Cardiac muscle cell (in vitro differentiated cells and primary cell): ENCODE measurements at regions not wholly inside any gene's neighbourhood (a gene's known extent, or its start where the extent isn't known, plus 50 kb on each side); places are given as distances from the start of the nearest gene placed in this dataset.
"Not testable (repeated sequence)": the region's sequence is repeated elsewhere in the genome, so short reads cannot be mapped to it uniquely, and the experiment has no call there.

Experiments
- DNase-seq, 2 donors: peaks; one replicate each; pipeline versions ENCODE4 v3.0.0 to v3.0.0-alpha.2; 2010 to 2017; ENCODE audit warnings: low read depth in 1 of 2, low spot score in 1 of 2
- H3K27ac ChIP-seq: fragments of 200-600 bp; sonication (generic); 2 replicates; pipeline ENCODE4 v1.5.1; 2016
- H3K27me3 ChIP-seq: fragments of 200-600 bp; sonication (generic); 2 replicates; pipeline ENCODE4 v1.6.0; 2016; ENCODE audit warnings: control low read depth
- H3K36me3 ChIP-seq: fragments of 200-600 bp; sonication (generic); 2 replicates; pipeline ENCODE4 v1.5.1; 2016; ENCODE audit warnings: control low read depth
- H3K4me1 ChIP-seq: fragments of 200-600 bp; sonication (generic); 2 replicates; pipeline ENCODE4 v1.8.1; 2017; ENCODE audit warnings: low read depth, mild to moderate bottlenecking, mixed run types
- H3K4me3 ChIP-seq: fragments of 200-600 bp; sonication (generic); 2 replicates; pipeline ENCODE4 v1.5.1; 2016; ENCODE audit warnings: mild to moderate bottlenecking
- H3K9me3 ChIP-seq: fragments of 200-600 bp; sonication (generic); 2 replicates; pipeline ENCODE4 v1.5.1; 2017; ENCODE audit warnings: low read depth, mild to moderate bottlenecking, control low read depth
- CTCF ChIP-seq: IDR thresholded peaks from 2 replicates; pipeline ENCODE4 v1.5.1; 2012; ENCODE audit warnings: low read depth, mild to moderate bottlenecking, low read length

DNA sequence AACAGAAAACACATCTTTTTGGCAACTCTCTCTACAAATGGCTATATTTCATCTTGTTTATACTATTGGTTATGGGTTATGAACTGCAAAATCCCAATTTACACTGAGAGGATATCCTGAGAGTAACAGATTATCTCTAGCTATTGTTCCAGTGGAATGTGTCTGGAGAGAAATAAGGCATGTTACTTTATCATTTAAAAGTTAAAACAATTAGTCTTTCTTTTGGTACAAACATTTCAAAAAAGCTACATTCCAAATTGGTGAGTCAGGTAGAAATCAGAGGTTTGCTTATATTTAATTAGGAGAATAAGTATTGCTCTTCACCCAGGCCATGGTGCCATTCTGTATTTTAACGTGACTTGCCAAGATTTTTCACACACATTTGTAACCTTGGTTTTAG, 411.6 kb downstream of the CCER1 start:
- Histone ChIP-seq H3K27ac (no peak overlapping the region), H3K36me3 (no peaks in the 10 kb centered on the region), H3K9me3 (no peaks in the 10 kb centered on the region), H3K4me1 (no peaks in the 10 kb centered on the region), H3K4me3 (no peak overlapping the region), H3K27me3 (no peaks in the 10 kb centered on the region)
- no peak for TF ChIP-seq CTCF
- DNase-seq: peak in 1 of 2 donors; percentile 61

DNA sequence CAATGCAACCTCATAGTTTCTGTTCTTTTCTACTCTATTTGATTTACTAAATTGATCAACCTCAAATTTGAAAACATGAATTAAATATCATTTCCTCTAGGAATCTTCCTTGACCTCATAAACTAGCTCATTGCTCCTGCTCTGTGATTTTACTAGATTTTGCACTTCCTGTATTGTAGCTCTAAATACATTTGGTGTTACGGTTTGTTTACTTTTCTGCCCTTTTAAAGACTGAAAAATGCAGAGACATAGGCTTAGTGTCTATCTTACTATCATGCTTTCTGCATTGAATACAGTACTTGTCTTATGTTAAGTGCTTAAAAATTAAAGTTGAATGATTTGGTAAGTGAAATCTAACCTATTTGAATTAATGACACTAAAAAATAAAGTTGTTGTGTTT, 412.1 kb downstream of the CCER1 start:
- H3K36me3 ChIP-seq, H3K4me3 ChIP-seq, H3K4me1 ChIP-seq, H3K27ac ChIP-seq, H3K27me3 ChIP-seq, DNase-seq, H3K9me3 ChIP-seq: not testable (repeated sequence)

GRCh38 chr12:90533828-90534227, 421.1 kb downstream of the CCER1 start:
- H3K9me3 ChIP-seq, H3K4me3 ChIP-seq, H3K27me3 ChIP-seq, H3K4me1 ChIP-seq, H3K27ac ChIP-seq, H3K36me3 ChIP-seq, DNase-seq: not testable (repeated sequence)

- TF ChIP-seq CTCF: no peak
- H3K27ac ChIP-seq: no peak overlapping the region
- no peak for DNase-seq
- no peaks in the 10 kb centered on the region for H3K36me3 ChIP-seq
- no peak overlapping the region for H3K4me3 ChIP-seq
- no peaks in the 10 kb centered on the region for H3K4me1 ChIP-seq
- no peaks in the 10 kb centered on the region for H3K27me3 ChIP-seq
- no peaks in the 10 kb centered on the region for H3K9me3 ChIP-seq
Observed at GRCh38 chr12:90520002-90520734, 434.8 kb downstream of the CCER1 start.

DNA sequence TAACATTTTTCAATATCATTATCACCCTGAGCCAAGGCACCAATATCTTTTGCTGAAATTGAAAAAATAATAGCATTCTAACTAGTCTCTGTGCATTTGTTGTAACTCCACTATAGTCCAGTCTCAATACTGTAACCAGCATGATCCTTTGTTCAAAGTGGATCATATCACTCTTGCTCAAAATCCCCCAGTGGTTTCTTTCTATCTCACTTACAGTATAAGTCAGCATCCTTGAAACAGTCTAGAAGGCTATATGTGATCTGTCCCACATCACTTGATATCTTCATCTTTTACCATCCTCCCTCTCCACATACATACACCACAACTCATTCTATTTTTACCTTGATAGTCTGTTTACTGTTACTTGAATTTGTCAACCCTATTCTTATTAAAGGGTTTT, 435.7 kb downstream of the CCER1 start:
- H3K4me1 ChIP-seq: no peaks in the 10 kb centered on the region
- no peak overlapping the region for H3K4me3 ChIP-seq
- no peaks in the 10 kb centered on the region for H3K36me3 ChIP-seq
- DNase-seq: no peak
- no peak overlapping the region for H3K27ac ChIP-seq
- TF ChIP-seq CTCF: no peak
- H3K9me3 ChIP-seq: no peaks in the 10 kb centered on the region
- no peaks in the 10 kb centered on the region for H3K27me3 ChIP-seq

GRCh38 chr12:90515199-90516175, 439.5 kb downstream of the CCER1 start:
- Histone ChIP-seq H3K9me3 (no peaks in the 10 kb centered on the region), H3K27ac (no peak overlapping the region)

More at GRCh38 chr12:90515199-90516175, 439.5 kb downstream of the CCER1 start:
- Histone ChIP-seq H3K4me3 (no peak overlapping the region), H3K27me3 (no peaks in the 10 kb centered on the region), H3K36me3 (no peaks in the 10 kb centered on the region), H3K4me1 (no peaks in the 10 kb centered on the region)
- TF ChIP-seq CTCF: no peak
- peak in 1 of 2 donors; percentile 7 for DNase-seq
